IMR-90 (cell line): ENCODE measurements at regions not wholly inside any gene's neighbourhood (a gene's known extent, or its start where the extent isn't known, plus 50 kb on each side); places are given as distances from the start of the nearest gene placed in this dataset.

Experiments
- ATAC-seq: fragments of 200-7000 bp; cut with Tn5 transposase; 2 replicates; pipeline ENCODE4 v1.9.1; 2020; ENCODE audit warnings: low read depth, mild to moderate bottlenecking, moderate library complexity
- BruUV-seq: library from RNA; stranded (reverse); fragments of 400-500 nt; replicated peaks from 2 replicates; lab custom pipeline; 2021; lab: Mats Ljungman, UMichigan
- CTCF ChIA-PET: fragments of 300-600 bp; formaldehyde crosslinking; extraction: SDS; loops from one replicate; lab custom pipeline; 2021; ENCODE audit warnings: antibody characterized with exemption; lab: Yijun Ruan, JAX
- POLR2A ChIA-PET: fragments of 300-600 bp; sonication (Branson Sonifier 250); formaldehyde crosslinking; loops from one replicate; lab custom pipeline; 2022; ENCODE audit warnings: antibody characterized with exemption; ENCODE audit not compliant: unreplicated experiment; lab: Charles Lee
- DNase-seq: peaks from one replicate; pipeline ENCODE4 v3.0.0; 2013
- H2AFZ ChIP-seq: replicated peaks from 2 replicates; pipeline ENCODE3; 2013; ENCODE audit warnings: low read length, mild to moderate bottlenecking; ENCODE audit not compliant: poor library complexity
- H2AK5ac ChIP-seq: 2 replicates; pipeline ENCODE4 v1.6.1; 2013; ENCODE audit warnings: low read depth, low read length, inconsistent platforms
- H2AK9ac ChIP-seq: replicated peaks from 2 replicates; pipeline ENCODE3; 2013; ENCODE audit warnings: mild to moderate bottlenecking, low read depth, low read length, moderate library complexity; ENCODE audit not compliant: poor library complexity
- H2BK120ac ChIP-seq: 2 replicates; pipeline ENCODE4 v1.6.1; 2013; ENCODE audit warnings: low read depth, low read length, inconsistent platforms
- H2BK15ac ChIP-seq: 3 replicates; pipeline ENCODE4 v1.6.1; 2013; ENCODE audit warnings: low read depth, low read length, inconsistent platforms
- H2BK20ac ChIP-seq: 2 replicates; pipeline ENCODE4 v1.6.1; 2013; ENCODE audit warnings: low read depth, mild to moderate bottlenecking, inconsistent platforms, low read length, moderate library complexity
- H2BK5ac ChIP-seq: 2 replicates; pipeline ENCODE4 v1.6.1; 2013; ENCODE audit warnings: mild to moderate bottlenecking, low read depth, low read length, inconsistent platforms; ENCODE audit not compliant: poor library complexity, severe bottlenecking
- H3K14ac ChIP-seq: replicated peaks from 2 replicates; pipeline ENCODE4 v1.6.1; 2013; ENCODE audit warnings: low read depth, low read length, inconsistent platforms
- H3K18ac ChIP-seq: 2 replicates; pipeline ENCODE4 v1.6.1; 2013; ENCODE audit warnings: low read depth, low read length, control low read depth
- H3K23ac ChIP-seq: 2 replicates; pipeline ENCODE4 v1.6.1; 2013; ENCODE audit warnings: low read depth, low read length, inconsistent platforms
- H3K27ac ChIP-seq: 2 replicates; pipeline ENCODE4 v1.5.1; 2013; ENCODE audit warnings: mild to moderate bottlenecking, control low read depth, low read length; ENCODE audit not compliant: insufficient read depth
- H3K27me3 ChIP-seq: 2 replicates; pipeline ENCODE4 v1.6.1; 2013; ENCODE audit warnings: low read length; ENCODE audit not compliant: control insufficient read depth, insufficient read depth
- H3K36me3 ChIP-seq: 2 replicates; pipeline ENCODE4 v1.6.1; 2013; ENCODE audit warnings: low read length, mixed read lengths; ENCODE audit not compliant: control insufficient read depth, insufficient read depth
- H3K4ac ChIP-seq: 2 replicates; pipeline ENCODE4 v1.6.1; 2013; ENCODE audit warnings: low read depth, low read length, inconsistent platforms
- H3K4me1 ChIP-seq: 2 replicates; pipeline ENCODE4 v1.6.1; 2013; ENCODE audit warnings: low read length, mixed read lengths; ENCODE audit not compliant: control insufficient read depth, insufficient read depth
- H3K4me2 ChIP-seq: 2 replicates; pipeline ENCODE4 v1.6.1; 2013; ENCODE audit warnings: low read depth, mild to moderate bottlenecking, control low read depth, low read length, moderate library complexity
- H3K4me3 ChIP-seq: 2 replicates; pipeline ENCODE4 v1.5.1; 2013; ENCODE audit warnings: low read depth, mild to moderate bottlenecking, control low read depth, low read length, moderate library complexity; ENCODE audit not compliant: insufficient read depth
- H3K56ac ChIP-seq: 2 replicates; pipeline ENCODE4 v1.6.1; 2013; ENCODE audit warnings: low read length, inconsistent platforms; ENCODE audit not compliant: insufficient read depth; ENCODE audit errors: extremely low read depth
- H3K79me1 ChIP-seq, 2 experiments: 2 replicates each; pipeline ENCODE4 v1.6.1; 2013; ENCODE audit warnings: low read length in 2 of 2, inconsistent platforms in 1 of 2, low read depth in 1 of 2
- H3K9ac ChIP-seq: 2 replicates; pipeline ENCODE4 v1.6.1; 2013; ENCODE audit warnings: low read depth, low read length, control low read depth
- H3K9me1 ChIP-seq: 2 replicates; pipeline ENCODE4 v1.6.1; 2013; ENCODE audit warnings: low read length, inconsistent platforms; ENCODE audit not compliant: insufficient read depth
- H3K9me3 ChIP-seq: 2 replicates; pipeline ENCODE4 v1.6.1; 2013; ENCODE audit warnings: low read length; ENCODE audit not compliant: control insufficient read depth, insufficient read depth
- H4K20me1 ChIP-seq: 2 replicates; pipeline ENCODE4 v1.6.1; 2013; ENCODE audit warnings: low read length, inconsistent platforms; ENCODE audit not compliant: insufficient read depth
- H4K5ac ChIP-seq: 2 replicates; pipeline ENCODE4 v1.6.1; 2013; ENCODE audit warnings: mild to moderate bottlenecking, low read depth, low read length, control low read depth
- H4K8ac ChIP-seq, 2 experiments: 2 replicates each; pipeline ENCODE4 v1.6.1; 2013; ENCODE audit warnings: low read depth in 2 of 2, low read length in 2 of 2, control low read depth in 1 of 2, inconsistent platforms in 1 of 2
- H4K91ac ChIP-seq: 2 replicates; pipeline ENCODE4 v1.6.1; 2013; ENCODE audit warnings: low read depth, low read length, inconsistent platforms; ENCODE audit not compliant: insufficient read depth
- BHLHE40 ChIP-seq: fragments of 150-350 bp; IDR thresholded peaks from 2 replicates; pipeline ENCODE4 v1.6.1; 2016; ENCODE audit warnings: mild to moderate bottlenecking, low read depth, low read length
- CEBPB ChIP-seq: IDR thresholded peaks from 2 replicates; pipeline ENCODE4 v1.6.1; 2012; ENCODE audit warnings: low read depth, low read length, improper control_type of control experiment
- CHD1 ChIP-seq: IDR thresholded peaks from 2 replicates; pipeline ENCODE4 v1.6.1; 2012; ENCODE audit warnings: low read depth, low read length, improper control_type of control experiment
- CTCF ChIP-seq: conservative IDR thresholded peaks from 2 replicates; pipeline ENCODE4 v1.5.1; 2012; ENCODE audit warnings: mild to moderate bottlenecking, low read depth, low read length, improper control_type of control experiment
- ELK1 ChIP-seq: fragments of 150-350 bp; IDR thresholded peaks from 2 replicates; pipeline ENCODE4 v1.6.1; 2016; ENCODE audit warnings: low read depth, mild to moderate bottlenecking, low read length, moderate library complexity, borderline replicate concordance
- FOS ChIP-seq: fragments of 150-350 bp; IDR thresholded peaks from 2 replicates; pipeline ENCODE4 v1.6.1; 2016; ENCODE audit warnings: low read depth, low read length
- MAFK ChIP-seq: IDR thresholded peaks from 2 replicates; pipeline ENCODE4 v1.6.1; 2012; ENCODE audit warnings: low read depth, low read length, improper control_type of control experiment
- MAZ ChIP-seq: IDR thresholded peaks from 2 replicates; pipeline ENCODE4 v1.6.1; 2012; ENCODE audit warnings: low read depth, mild to moderate bottlenecking, low read length, improper control_type of control experiment, moderate library complexity, borderline replicate concordance
- MXI1 ChIP-seq: IDR thresholded peaks from 2 replicates; pipeline ENCODE4 v1.6.1; 2012; ENCODE audit warnings: low read depth, mild to moderate bottlenecking, low read length, moderate library complexity, borderline replicate concordance
- NFE2L2 ChIP-seq: fragments of 150-350 bp; IDR thresholded peaks from 2 replicates; pipeline ENCODE4 v1.6.1; 2016; ENCODE audit warnings: low read depth, mild to moderate bottlenecking, low read length
- POLR2A ChIP-seq: IDR thresholded peaks from 2 replicates; pipeline ENCODE4 v1.6.1; 2012; ENCODE audit warnings: mild to moderate bottlenecking, low read depth, low read length
- RAD21 ChIP-seq: IDR thresholded peaks from 2 replicates; pipeline ENCODE4 v1.6.1; 2012; ENCODE audit warnings: low read length, improper control_type of control experiment
- RCOR1 ChIP-seq: IDR thresholded peaks from 2 replicates; pipeline ENCODE4 v1.6.1; 2012; ENCODE audit warnings: mild to moderate bottlenecking, low read length, improper control_type of control experiment; ENCODE audit not compliant: insufficient replicate concordance
- RFX5 ChIP-seq: IDR thresholded peaks from 2 replicates; pipeline ENCODE4 v1.8.0; 2012; ENCODE audit warnings: low read depth, mild to moderate bottlenecking, low read length, moderate library complexity
- SMC3 ChIP-seq: fragments of 150-350 bp; IDR thresholded peaks from 2 replicates; pipeline ENCODE4 v1.6.1; 2016; ENCODE audit warnings: low read depth, mild to moderate bottlenecking, antibody characterized with exemption, low read length, moderate library complexity
- USF2 ChIP-seq: fragments of 150-350 bp; IDR thresholded peaks from 2 replicates; pipeline ENCODE4 v1.6.1; 2017; ENCODE audit warnings: mild to moderate bottlenecking, antibody characterized with exemption, low read length, low read depth
- WGBS, 2 experiments: methylation state at CpG; one replicate each; pipeline versions ENCODE4 v1.1.5 to v1.1.7; 2013; ENCODE audit warnings: missing lambda C conversion rate in 2 of 2; ENCODE audit not compliant: insufficient read length in 1 of 2; ENCODE audit errors: extremely low coverage in 2 of 2; 5-methylcytosine and 5-hydroxymethylcytosine counted together
- dilution Hi-C: fragments of 300-500 bp; cut with HindIII; formaldehyde crosslinking; loops from one replicate; pipeline ENCODE4 v1.14.3; 2018; ENCODE audit warnings: low sequenced_read_pairs; ENCODE audit not compliant: unreplicated experiment
- in situ Hi-C: fragments of 300-500 bp; cut with MboI; formaldehyde crosslinking; loops from 3 replicates; pipeline ENCODE4 v1.14.3; 2019; ENCODE audit warnings: low sequenced_read_pairs, inconsistent platforms, mixed read lengths
- intact Hi-C: fragments of 100-400 bp; cut with micrococcal nuclease; formaldehyde crosslinking; loops from 2 replicates; pipeline ENCODE4 v1.10.0; 2022

- dilution Hi-C loops, result no loop called here
- TF ChIP-seq FOS (no peak), SMC3 (no peak), MAZ (no peak), BHLHE40 (no peak), RAD21 (no peak), CHD1 (no peak), NFE2L2 (no peak), ELK1 (no peak), MXI1 (no peak), POLR2A (no peak), CEBPB (no peak), RFX5 (no peak), CTCF (no peak), RCOR1 (no peak), USF2 (no peak), MAFK (no peak)
- DNase-seq, result no peak
Observed at GRCh38 chr2:58891828-58892377, 650.8 kb upstream of the FANCL start.

More at GRCh38 chr2:58891828-58892377, 650.8 kb upstream of the FANCL start:
- POLR2A ChIA-PET, result no interaction called here
- Histone ChIP-seq H2AFZ (no peak overlapping the region), H4K91ac (no peak overlapping the region), H3K4me2 (no peak overlapping the region), H3K56ac (no peak overlapping the region), H3K9me1 (no peaks in the 10 kb centered on the region), H4K5ac (no peak overlapping the region), H3K9me3 (no peaks in the 10 kb centered on the region), H2AK9ac (no peak overlapping the region), H3K18ac (no peak overlapping the region), H3K27ac (no peak overlapping the region), H2BK5ac (no peak overlapping the region), H2BK15ac (no peak overlapping the region), H2AK5ac (no peak overlapping the region), H3K4ac (no peak overlapping the region), H3K36me3 (no peaks in the 10 kb centered on the region), H3K9ac (no peak overlapping the region), H3K4me3 (no peak overlapping the region), H3K4me1 (no peaks in the 10 kb centered on the region), H3K23ac (no peak overlapping the region), H4K8ac (no peak overlapping the region), H2BK20ac (no peak overlapping the region), H3K79me1 (no peaks in the 10 kb centered on the region), H4K20me1 (no peaks in the 10 kb centered on the region), H2BK120ac (no peak overlapping the region), H3K27me3 (peaks cover 5% of the 10 kb centered on the region; the same call in 1 of the 2 replicates), H3K14ac (no peak overlapping the region)
- CTCF ChIA-PET, result interaction anchor here (1.1 kb wide), 1 partner anchor 9 kb away, joined by 4 read pairs; no protein-coding TSS in a partner anchor
- WGBS, 2 experiments, result no CpG with 5 or more reads among the region's 4 CpGs
- intact Hi-C loops (no loop called here), in situ Hi-C loops (no loop called here)
- no peak for ATAC-seq
- BruUV-seq, result no TSS peak
